ENCODE measurements at regions not wholly inside any gene's neighbourhood (a gene's known extent, or its start where the extent isn't known, plus 50 kb on each side); places are given as distances from the start of the nearest gene placed in this dataset.

DNA sequence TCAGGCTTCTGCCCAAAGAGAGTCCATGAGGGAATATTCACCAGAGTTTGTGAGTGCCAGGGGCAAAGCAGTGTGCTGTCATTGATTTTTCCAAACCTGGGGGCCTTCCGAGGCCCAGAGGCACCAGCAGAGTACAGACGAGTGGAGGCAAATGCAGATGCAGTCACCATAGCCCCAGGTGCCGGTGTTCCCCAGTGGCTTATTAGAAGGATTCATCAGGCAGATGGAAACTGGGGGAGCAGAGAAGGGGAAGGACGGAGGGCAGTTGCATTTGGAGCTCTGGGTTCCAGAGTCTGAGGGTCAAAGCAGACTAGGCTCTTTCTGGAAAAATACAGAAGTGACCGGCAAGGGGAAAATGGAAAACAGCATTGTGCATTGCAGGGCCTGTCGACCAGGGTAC is 184.2 kb downstream of the ANKRD60 start:
- Histone ChIP-seq H3K79me2 (ENCODE audit: low read length) (no peaks in the 10 kb centered on the region), H3K27me3 (ENCODE audit: low read depth, low read length) (peaks cover 31% of the 10 kb centered on the region), H3K9ac (ENCODE audit: low read length) (no peak overlapping the region), H3K27ac (ENCODE audit: low read length) (no peak overlapping the region), H2AFZ (ENCODE audit: low read depth, low read length) (no peak overlapping the region), H3K4me3 (ENCODE audit: low read length) (no peak overlapping the region), H4K20me1 (ENCODE audit: insufficient read depth, low read length) (no peaks in the 10 kb centered on the region), H3K4me2 (ENCODE audit: low read length) (no peak overlapping the region), H3K36me3 (replicated peaks; ENCODE audit: low read depth, low read length) (no peaks in the 10 kb centered on the region), H3K4me1 (ENCODE audit: low read length) (peaks cover 7% of the 10 kb centered on the region; the same call in 1 of the 2 replicates), H3K9me3 (ENCODE audit: insufficient read depth, low read length) (no peaks in the 10 kb centered on the region)
- no peak for TF ChIP-seq EZH2phosphoT487 (IDR thresholded peaks at IDR 0.05; ENCODE audit: low read depth)
- TF ChIP-seq, protein P1, sequence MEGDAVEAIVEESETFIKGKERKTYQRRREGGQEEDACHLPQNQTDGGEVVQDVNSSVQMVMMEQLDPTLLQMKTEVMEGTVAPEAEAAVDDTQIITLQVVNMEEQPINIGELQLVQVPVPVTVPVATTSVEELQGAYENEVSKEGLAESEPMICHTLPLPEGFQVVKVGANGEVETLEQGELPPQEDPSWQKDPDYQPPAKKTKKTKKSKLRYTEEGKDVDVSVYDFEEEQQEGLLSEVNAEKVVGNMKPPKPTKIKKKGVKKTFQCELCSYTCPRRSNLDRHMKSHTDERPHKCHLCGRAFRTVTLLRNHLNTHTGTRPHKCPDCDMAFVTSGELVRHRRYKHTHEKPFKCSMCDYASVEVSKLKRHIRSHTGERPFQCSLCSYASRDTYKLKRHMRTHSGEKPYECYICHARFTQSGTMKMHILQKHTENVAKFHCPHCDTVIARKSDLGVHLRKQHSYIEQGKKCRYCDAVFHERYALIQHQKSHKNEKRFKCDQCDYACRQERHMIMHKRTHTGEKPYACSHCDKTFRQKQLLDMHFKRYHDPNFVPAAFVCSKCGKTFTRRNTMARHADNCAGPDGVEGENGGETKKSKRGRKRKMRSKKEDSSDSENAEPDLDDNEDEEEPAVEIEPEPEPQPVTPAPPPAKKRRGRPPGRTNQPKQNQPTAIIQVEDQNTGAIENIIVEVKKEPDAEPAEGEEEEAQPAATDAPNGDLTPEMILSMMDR (IDR thresholded peaks at IDR 0.05; ENCODE audit: low read depth, low read length), result no peak

DNA sequence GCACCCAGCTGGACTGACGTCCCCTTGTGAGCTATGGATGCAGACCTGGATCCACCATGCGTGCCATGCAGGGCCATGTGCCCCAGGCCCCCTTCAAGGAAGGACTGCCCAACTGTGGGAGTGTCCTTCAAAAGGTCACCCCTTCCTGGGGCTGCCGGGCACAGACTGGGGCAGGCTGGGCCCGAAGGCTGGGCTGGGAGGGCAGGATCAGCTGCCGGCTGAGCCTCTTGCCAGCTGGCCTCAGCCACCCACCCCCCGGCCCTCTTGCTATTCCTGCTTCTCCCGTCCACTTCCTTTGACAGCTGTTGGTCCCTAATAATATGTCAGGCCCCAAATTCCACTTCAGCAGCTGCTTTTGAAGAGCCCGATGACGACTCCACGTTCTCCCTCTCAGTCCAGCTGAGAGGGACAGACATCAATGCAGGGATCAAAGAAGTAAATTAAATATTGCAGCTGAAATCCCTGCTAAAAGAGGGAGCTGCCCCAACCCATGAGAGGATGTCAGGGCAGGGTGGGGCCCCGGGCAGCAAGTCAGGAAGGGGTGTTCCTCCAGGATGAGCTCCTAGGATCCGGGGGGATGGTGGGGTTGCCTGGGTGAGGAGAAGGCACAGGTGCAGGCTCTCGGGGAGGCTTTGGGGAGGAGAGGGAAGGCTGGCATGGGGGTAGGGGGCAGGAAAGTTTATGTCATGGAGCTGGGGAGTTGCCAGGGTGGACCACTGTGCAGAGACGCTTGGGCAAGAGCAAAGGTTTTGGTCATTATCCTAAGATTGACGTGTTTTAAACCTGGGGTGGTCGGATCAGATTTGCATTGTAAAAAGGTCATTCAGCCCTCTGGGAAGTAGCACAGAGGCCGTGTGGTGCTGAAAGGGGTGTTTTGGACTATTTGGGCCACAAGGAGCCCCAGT is 185.0 kb downstream of the ANKRD60 start:
- TF ChIP-seq, protein P1 (IDR thresholded peaks at IDR 0.05; ENCODE audit: low read depth, low read length), result no peak
- no peak overlapping the region for H3K9ac ChIP-seq (ENCODE audit: low read length)
- no peaks in the 10 kb centered on the region for H3K9me3 ChIP-seq (ENCODE audit: insufficient read depth, low read length)
- peaks cover 7% of the 10 kb centered on the region; the same call in 1 of the 2 replicates for H3K4me1 ChIP-seq (ENCODE audit: low read length)
- H3K27me3 ChIP-seq (ENCODE audit: low read depth, low read length), result peaks cover 27% of the 10 kb centered on the region
- no peak overlapping the region for H3K27ac ChIP-seq (ENCODE audit: low read length)
- H4K20me1 ChIP-seq (ENCODE audit: insufficient read depth, low read length), result no peaks in the 10 kb centered on the region
- H3K4me2 ChIP-seq (ENCODE audit: low read length), result no peak overlapping the region
- no peaks in the 10 kb centered on the region for H3K79me2 ChIP-seq (ENCODE audit: low read length)
- no peak overlapping the region for H3K4me3 ChIP-seq (ENCODE audit: low read length)
- no peaks in the 10 kb centered on the region for H3K36me3 ChIP-seq (replicated peaks; ENCODE audit: low read depth, low read length)
- no peak overlapping the region for H2AFZ ChIP-seq (ENCODE audit: low read depth, low read length)

DNA sequence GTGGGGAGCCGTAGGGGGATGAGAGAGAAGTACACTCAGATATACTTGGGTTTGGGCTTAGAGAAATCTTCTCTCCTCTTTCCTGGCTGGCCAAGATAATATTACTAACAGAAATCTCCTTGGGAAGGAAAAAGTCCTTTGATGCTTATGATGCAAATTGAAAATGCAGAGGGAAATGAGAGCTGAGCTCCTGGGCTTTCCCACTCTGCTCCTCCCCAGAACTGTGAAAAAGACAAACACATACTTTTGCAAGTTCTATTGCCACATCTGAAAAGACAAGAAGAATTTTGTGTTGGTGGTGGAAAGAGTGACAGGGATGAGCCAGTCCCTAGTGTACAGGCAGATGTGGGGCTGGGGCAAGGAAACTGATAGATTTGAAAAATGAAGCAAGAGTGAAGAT is 185.9 kb downstream of the ANKRD60 start:
- Histone ChIP-seq H3K9ac (ENCODE audit: low read length) (no peak overlapping the region), H3K4me1 (ENCODE audit: low read length) (peaks cover 7% of the 10 kb centered on the region; the same call in 1 of the 2 replicates), H3K27me3 (ENCODE audit: low read depth, low read length) (peaks cover 25% of the 10 kb centered on the region), H4K20me1 (ENCODE audit: insufficient read depth, low read length) (no peaks in the 10 kb centered on the region), H2AFZ (ENCODE audit: low read depth, low read length) (no peak overlapping the region), H3K27ac (ENCODE audit: low read length) (no peak overlapping the region), H3K79me2 (ENCODE audit: low read length) (no peaks in the 10 kb centered on the region), H3K36me3 (replicated peaks; ENCODE audit: low read depth, low read length) (no peaks in the 10 kb centered on the region), H3K4me2 (ENCODE audit: low read length) (no peak overlapping the region), H3K4me3 (ENCODE audit: low read length) (no peak overlapping the region), H3K9me3 (ENCODE audit: insufficient read depth, low read length) (no peaks in the 10 kb centered on the region)
- TF ChIP-seq EZH2phosphoT487 (IDR thresholded peaks at IDR 0.05; ENCODE audit: low read depth), result no peak
- TF ChIP-seq, protein P1 (IDR thresholded peaks at IDR 0.05; ENCODE audit: low read depth, low read length), result no peak

DNA sequence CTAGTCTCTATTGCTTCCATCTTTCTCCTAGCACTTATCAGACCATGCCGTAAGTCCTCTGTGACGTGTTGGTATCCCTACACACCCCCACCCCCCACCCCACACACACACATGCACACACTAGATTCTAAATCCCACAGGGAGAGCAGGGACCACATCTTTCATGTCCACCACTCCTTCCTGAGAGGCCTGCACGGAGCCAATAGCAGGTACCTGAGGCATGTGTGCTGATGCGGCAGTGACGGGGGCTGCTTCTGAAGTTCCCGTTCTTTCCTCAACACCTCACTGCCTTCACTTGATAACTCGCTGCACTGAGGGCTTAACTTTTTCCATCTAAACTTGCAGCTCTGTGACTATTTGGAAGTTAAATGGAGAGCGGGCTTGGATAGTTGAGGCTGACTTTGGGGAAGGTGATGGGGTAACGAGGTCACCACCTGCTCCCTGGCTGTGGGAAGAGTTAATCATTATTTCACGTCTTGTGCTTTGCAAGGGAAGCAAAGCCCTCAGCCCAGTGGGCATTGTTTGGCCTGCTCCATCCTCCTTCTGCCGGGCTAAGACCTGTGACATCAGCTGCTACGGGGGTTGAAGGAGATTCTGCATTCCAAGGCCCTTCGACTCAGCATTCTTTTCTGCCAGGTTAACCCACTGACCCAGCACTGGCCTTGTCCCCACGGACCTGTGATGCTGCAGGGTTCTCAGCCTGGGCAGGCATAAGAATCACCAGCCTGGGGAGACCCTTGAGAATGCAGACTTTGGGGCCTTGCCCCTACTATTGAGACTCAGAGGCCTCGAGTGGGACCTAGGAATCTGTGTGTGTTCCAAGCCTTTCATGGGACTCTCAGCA is 187.8 kb downstream of the ANKRD60 start:
- H3K79me2 ChIP-seq (ENCODE audit: low read length), result no peaks in the 10 kb centered on the region
- no peak overlapping the region for H3K4me2 ChIP-seq (ENCODE audit: low read length)
- no peak overlapping the region for H3K27ac ChIP-seq (ENCODE audit: low read length)
- TF ChIP-seq, protein P1 (IDR thresholded peaks at IDR 0.05; ENCODE audit: low read depth, low read length), result no peak
- no peak for TF ChIP-seq EZH2phosphoT487 (IDR thresholded peaks at IDR 0.05; ENCODE audit: low read depth)
- no peak overlapping the region for H2AFZ ChIP-seq (ENCODE audit: low read depth, low read length)
- H3K9me3 ChIP-seq (ENCODE audit: insufficient read depth, low read length), result no peaks in the 10 kb centered on the region
- no peak overlapping the region for H3K9ac ChIP-seq (ENCODE audit: low read length)
- peaks cover 7% of the 10 kb centered on the region; the same call in 1 of the 2 replicates for H3K4me1 ChIP-seq (ENCODE audit: low read length)
- H3K36me3 ChIP-seq (replicated peaks; ENCODE audit: low read depth, low read length), result no peaks in the 10 kb centered on the region
- H4K20me1 ChIP-seq (ENCODE audit: insufficient read depth, low read length), result no peaks in the 10 kb centered on the region
- H3K27me3 ChIP-seq (ENCODE audit: low read depth, low read length), result peaks cover 26% of the 10 kb centered on the region
- no peak overlapping the region for H3K4me3 ChIP-seq (ENCODE audit: low read length)
